ENCODE measurements at regions not wholly inside any gene's neighbourhood (a gene's known extent, or its start where the extent isn't known, plus 50 kb on each side); places are given as distances from the start of the nearest gene placed in this dataset.

- TF ChIP-seq, protein P1, sequence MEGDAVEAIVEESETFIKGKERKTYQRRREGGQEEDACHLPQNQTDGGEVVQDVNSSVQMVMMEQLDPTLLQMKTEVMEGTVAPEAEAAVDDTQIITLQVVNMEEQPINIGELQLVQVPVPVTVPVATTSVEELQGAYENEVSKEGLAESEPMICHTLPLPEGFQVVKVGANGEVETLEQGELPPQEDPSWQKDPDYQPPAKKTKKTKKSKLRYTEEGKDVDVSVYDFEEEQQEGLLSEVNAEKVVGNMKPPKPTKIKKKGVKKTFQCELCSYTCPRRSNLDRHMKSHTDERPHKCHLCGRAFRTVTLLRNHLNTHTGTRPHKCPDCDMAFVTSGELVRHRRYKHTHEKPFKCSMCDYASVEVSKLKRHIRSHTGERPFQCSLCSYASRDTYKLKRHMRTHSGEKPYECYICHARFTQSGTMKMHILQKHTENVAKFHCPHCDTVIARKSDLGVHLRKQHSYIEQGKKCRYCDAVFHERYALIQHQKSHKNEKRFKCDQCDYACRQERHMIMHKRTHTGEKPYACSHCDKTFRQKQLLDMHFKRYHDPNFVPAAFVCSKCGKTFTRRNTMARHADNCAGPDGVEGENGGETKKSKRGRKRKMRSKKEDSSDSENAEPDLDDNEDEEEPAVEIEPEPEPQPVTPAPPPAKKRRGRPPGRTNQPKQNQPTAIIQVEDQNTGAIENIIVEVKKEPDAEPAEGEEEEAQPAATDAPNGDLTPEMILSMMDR (conservative IDR thresholded peaks at IDR 0.05; ENCODE audit: low read depth, low read length), result no peak
- TF ChIP-seq EZH2 (IDR thresholded peaks at IDR 0.05; ENCODE audit: borderline replicate concordance, low read depth, low read length, poor library complexity, severe bottlenecking), result no peak
Measured at GRCh38 chr10:113310347-113310746, 242.5 kb upstream of the HABP2 start.
